GM19023 (cell line): ENCODE measurements at regions not wholly inside any gene's neighbourhood (a gene's known extent, or its start where the extent isn't known, plus 50 kb on each side); places are given as distances from the start of the nearest gene placed in this dataset.
A peak's percentile ranks its signal among the peaks of the same experiment; 100 is the strongest.
"Not testable (repeated sequence)": the region's sequence is repeated elsewhere in the genome, so short reads cannot be mapped to it uniquely, and the experiment has no call there.

Experiments used
- ATAC-seq: cut with Tn5 transposase; IDR thresholded peaks from one replicate; pipeline ENCODE4 v1.9.1; 2021; ENCODE audit warnings: mild to moderate bottlenecking, moderate library complexity; ENCODE audit not compliant: unreplicated experiment

- ATAC-seq: no peak
These were observed 52.5 kb upstream of the VSTM5 start for GRCh38 chr11:93902921-93903320.

- no peak for ATAC-seq
These were observed 53.6 kb upstream of the VSTM5 start for GRCh38 chr11:93903989-93904388.

- no peak for ATAC-seq
These were observed 54.3 kb upstream of the VSTM5 start for GRCh38 chr11:93904716-93905115.

GRCh38 chr11:93905384-93905783 lies 55.0 kb upstream of the VSTM5 start:
- no peak for ATAC-seq

- ATAC-seq: no peak
These were observed 56.1 kb upstream of the VSTM5 start for GRCh38 chr11:93906486-93906885.

GRCh38 chr11:93907901-93908300 lies 57.5 kb upstream of the VSTM5 start:
- ATAC-seq: no peak

- no peak for ATAC-seq
These were observed 58.3 kb upstream of the VSTM5 start for GRCh38 chr11:93908689-93909088.

GRCh38 chr11:93917673-93918072 lies 67.3 kb upstream of the VSTM5 start:
- ATAC-seq: no peak

- peak; percentile 85 for ATAC-seq
These were observed 71.5 kb upstream of the VSTM5 start for GRCh38 chr11:93921695-93922468.

GRCh38 chr11:93922830-93923229 lies 72.4 kb upstream of the VSTM5 start:
- no peak for ATAC-seq

GRCh38 chr11:93926099-93926498 lies 75.7 kb upstream of the VSTM5 start:
- ATAC-seq: not testable (repeated sequence)

GRCh38 chr11:93929407-93929806 lies 79.0 kb upstream of the VSTM5 start:
- ATAC-seq: no peak

- ATAC-seq: no peak
These were observed 82.8 kb upstream of the VSTM5 start for GRCh38 chr11:93933230-93933629.

GRCh38 chr11:93935826-93936225 lies 85.3 kb upstream of the HEPHL1 start:
- ATAC-seq: no peak

GRCh38 chr11:93936460-93936859 lies 84.7 kb upstream of the HEPHL1 start:
- no peak for ATAC-seq

- ATAC-seq: no peak
These were observed 81.9 kb upstream of the HEPHL1 start for GRCh38 chr11:93939084-93939760.

GRCh38 chr11:93940395-93940794 lies 80.8 kb upstream of the HEPHL1 start:
- no peak for ATAC-seq

GRCh38 chr11:93942176-93942575 lies 79.0 kb upstream of the HEPHL1 start:
- ATAC-seq: no peak

- no peak for ATAC-seq
These were observed 75.6 kb upstream of the HEPHL1 start for GRCh38 chr11:93945596-93945995.

GRCh38 chr11:93952082-93952780 lies 68.9 kb upstream of the HEPHL1 start:
- no peak for ATAC-seq

GRCh38 chr11:93957397-93957952 lies 63.7 kb upstream of the HEPHL1 start:
- no peak for ATAC-seq

GRCh38 chr11:93958991-93959390 lies 62.2 kb upstream of the HEPHL1 start:
- no peak for ATAC-seq
